B cell (primary cell): ENCODE measurements at regions not wholly inside any gene's neighbourhood (a gene's known extent, or its start where the extent isn't known, plus 50 kb on each side); places are given as distances from the start of the nearest gene placed in this dataset.

Experiments
- EZH2 ChIP-seq: IDR thresholded peaks from 2 replicates; pipeline ENCODE4 v1.6.1; 2012; ENCODE audit warnings: borderline replicate concordance, low read depth, mild to moderate bottlenecking, moderate library complexity, low read length; ENCODE audit not compliant: insufficient read depth, poor library complexity, severe bottlenecking
- TF ChIP-seq, protein P1 (sequence below): fragments of 200-600 bp; IDR thresholded peaks from one replicate; pipeline ENCODE4 v1.8.0; 2022; ENCODE audit warnings: antibody characterized with exemption, mild to moderate bottlenecking

- TF ChIP-seq, protein P1, sequence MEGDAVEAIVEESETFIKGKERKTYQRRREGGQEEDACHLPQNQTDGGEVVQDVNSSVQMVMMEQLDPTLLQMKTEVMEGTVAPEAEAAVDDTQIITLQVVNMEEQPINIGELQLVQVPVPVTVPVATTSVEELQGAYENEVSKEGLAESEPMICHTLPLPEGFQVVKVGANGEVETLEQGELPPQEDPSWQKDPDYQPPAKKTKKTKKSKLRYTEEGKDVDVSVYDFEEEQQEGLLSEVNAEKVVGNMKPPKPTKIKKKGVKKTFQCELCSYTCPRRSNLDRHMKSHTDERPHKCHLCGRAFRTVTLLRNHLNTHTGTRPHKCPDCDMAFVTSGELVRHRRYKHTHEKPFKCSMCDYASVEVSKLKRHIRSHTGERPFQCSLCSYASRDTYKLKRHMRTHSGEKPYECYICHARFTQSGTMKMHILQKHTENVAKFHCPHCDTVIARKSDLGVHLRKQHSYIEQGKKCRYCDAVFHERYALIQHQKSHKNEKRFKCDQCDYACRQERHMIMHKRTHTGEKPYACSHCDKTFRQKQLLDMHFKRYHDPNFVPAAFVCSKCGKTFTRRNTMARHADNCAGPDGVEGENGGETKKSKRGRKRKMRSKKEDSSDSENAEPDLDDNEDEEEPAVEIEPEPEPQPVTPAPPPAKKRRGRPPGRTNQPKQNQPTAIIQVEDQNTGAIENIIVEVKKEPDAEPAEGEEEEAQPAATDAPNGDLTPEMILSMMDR: no peak
- no peak for TF ChIP-seq EZH2
These were observed 2100.5 kb upstream of the PCDH20 start for GRCh38 chr13:63516124-63516523.
